CD4-positive, alpha-beta T cell (primary cell): ENCODE measurements at regions not wholly inside any gene's neighbourhood (a gene's known extent, or its start where the extent isn't known, plus 50 kb on each side); places are given as distances from the start of the nearest gene placed in this dataset.

Source experiments
- ATAC-seq: fragments of 200-7000 bp; cut with Tn5 transposase; one replicate; pipeline ENCODE4 v1.10.0; 2022; ENCODE audit warnings: mild to moderate bottlenecking; ENCODE audit not compliant: poor library complexity
- CTCF ChIA-PET: fragments of 350-600 bp; sonication (Branson Sonifier 250); formaldehyde crosslinking; loops from one replicate; lab custom pipeline; 2021; ENCODE audit warnings: antibody characterized with exemption, inconsistent platforms; lab: Charles Lee
- POLR2A ChIA-PET: fragments of 350-600 bp; sonication (Branson Sonifier 250); formaldehyde crosslinking; loops from one replicate; lab custom pipeline; 2021; ENCODE audit warnings: antibody characterized with exemption, inconsistent platforms; lab: Charles Lee
- DNase-seq, 14 experiments: peaks; one replicate each; pipeline ENCODE4 v3.0.0-alpha.2; 2013 to 2020; ENCODE audit warnings: mixed read lengths in 2 of 14
- H3K27ac ChIP-seq, 2 donors: one replicate each; pipeline versions ENCODE4 v1.5.1 to v1.7.0; 2013; ENCODE audit warnings: low read length in 2 of 2, low read depth in 1 of 2, mild to moderate bottlenecking in 1 of 2
- H3K27me3 ChIP-seq, 2 experiments: 1 replicate in 1 of 2; 2 replicates in 1 of 2; pipeline versions ENCODE4 v1.6.1 to v1.7.0; 2013; ENCODE audit warnings: low read length in 2 of 2, control low read depth in 1 of 2, mild to moderate bottlenecking in 1 of 2, moderate library complexity in 1 of 2; ENCODE audit not compliant: insufficient read depth in 2 of 2, control insufficient read depth in 1 of 2
- H3K36me3 ChIP-seq: one replicate; pipeline ENCODE4 v1.6.1; 2013; ENCODE audit warnings: low read length, control low read depth; ENCODE audit not compliant: insufficient read depth
- H3K4me1 ChIP-seq: one replicate; pipeline ENCODE4 v1.6.1; 2013; ENCODE audit warnings: low read length, control low read depth; ENCODE audit not compliant: insufficient read depth
- H3K4me3 ChIP-seq: one replicate; pipeline ENCODE4 v1.5.1; 2013; ENCODE audit warnings: mild to moderate bottlenecking, low read length, moderate library complexity
- H3K9me3 ChIP-seq, 2 experiments: 1 replicate in 1 of 2; 2 replicates in 1 of 2; pipeline versions ENCODE4 v1.6.1 to v1.7.0; 2013; ENCODE audit warnings: low read length in 2 of 2, mild to moderate bottlenecking in 2 of 2, control low read depth in 1 of 2, moderate library complexity in 1 of 2; ENCODE audit not compliant: control insufficient read depth in 1 of 2, insufficient read depth in 1 of 2
- H3K27ac Mint-ChIP-seq: one replicate; pipeline ENCODE4 v1.8.0; 2020; ENCODE audit warnings: mixed read lengths
- H3K27me3 Mint-ChIP-seq: one replicate; pipeline ENCODE4 v1.8.0; 2021; ENCODE audit warnings: mixed read lengths
- H3K36me3 Mint-ChIP-seq: one replicate; pipeline ENCODE4 v1.8.0; 2021; ENCODE audit warnings: low read depth, mixed read lengths
- H3K4me1 Mint-ChIP-seq: one replicate; pipeline ENCODE4 v1.8.0; 2021; ENCODE audit warnings: low read depth, mixed read lengths
- H3K4me3 Mint-ChIP-seq: one replicate; pipeline ENCODE4 v1.8.0; 2020; ENCODE audit warnings: mild to moderate bottlenecking, mixed read lengths
- H3K9me3 Mint-ChIP-seq: one replicate; pipeline ENCODE4 v1.8.0; 2020; ENCODE audit warnings: mixed read lengths
- intact Hi-C, 2 experiments: fragments of 100-400 bp; cut with DNase I in 1 of 2; cut with micrococcal nuclease in 1 of 2; formaldehyde crosslinking; loops; one replicate each; pipeline versions ENCODE4 v1.15.1 to v1.9.0; 2023 to 2025; cut with DNase I, micrococcal nuclease
- TF ChIP-seq, protein P1 (sequence below): fragments of 200-600 bp; IDR thresholded peaks from one replicate; pipeline ENCODE4 v1.8.0; 2022; ENCODE audit warnings: antibody characterized with exemption, mild to moderate bottlenecking

DNA sequence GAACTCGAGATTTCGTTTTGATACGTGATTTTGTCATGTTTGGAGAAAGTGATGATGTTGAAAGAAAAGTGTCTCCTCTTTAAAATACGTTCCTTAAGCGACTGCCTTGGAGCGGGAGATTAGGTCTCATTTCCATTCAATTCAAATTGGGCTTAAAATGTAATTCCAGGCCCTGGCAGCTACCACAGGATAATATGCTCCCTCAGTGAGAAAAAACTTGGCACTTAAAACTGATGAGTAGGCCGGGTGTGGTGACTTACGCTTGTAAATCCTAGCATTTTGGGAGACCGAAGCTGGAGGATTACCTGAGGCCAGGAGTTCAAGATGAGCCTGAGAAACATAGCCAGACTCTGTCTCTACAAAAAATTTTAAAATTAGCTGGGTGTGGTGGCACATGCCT is 146.3 kb upstream of the L3MBTL4 start:
- no peaks in the 10 kb centered on the region for H3K27me3 Mint-ChIP-seq

GRCh38 chr18:6561420-6561861 is 146.7 kb upstream of the L3MBTL4 start:
- intact Hi-C loops, result no loop called here
- no peak overlapping the region for H3K4me3 Mint-ChIP-seq
- no peaks in the 10 kb centered on the region for H3K4me1 Mint-ChIP-seq
- ChIA-PET POLR2A (no interaction called here), CTCF (no interaction called here)
- DNase-seq (no peak), ATAC-seq (no peak)
- Histone ChIP-seq H3K36me3 (no peaks in the 10 kb centered on the region), H3K27ac (no peak overlapping the region), H3K27me3 (no peaks in the 10 kb centered on the region), H3K9me3 (peaks cover 0 to 5% of the 10 kb centered on the region in 2 experiments), H3K4me3 (no peak overlapping the region), H3K4me1 (no peaks in the 10 kb centered on the region)
- peaks cover 2% of the 10 kb centered on the region for H3K9me3 Mint-ChIP-seq
- TF ChIP-seq, protein P1, sequence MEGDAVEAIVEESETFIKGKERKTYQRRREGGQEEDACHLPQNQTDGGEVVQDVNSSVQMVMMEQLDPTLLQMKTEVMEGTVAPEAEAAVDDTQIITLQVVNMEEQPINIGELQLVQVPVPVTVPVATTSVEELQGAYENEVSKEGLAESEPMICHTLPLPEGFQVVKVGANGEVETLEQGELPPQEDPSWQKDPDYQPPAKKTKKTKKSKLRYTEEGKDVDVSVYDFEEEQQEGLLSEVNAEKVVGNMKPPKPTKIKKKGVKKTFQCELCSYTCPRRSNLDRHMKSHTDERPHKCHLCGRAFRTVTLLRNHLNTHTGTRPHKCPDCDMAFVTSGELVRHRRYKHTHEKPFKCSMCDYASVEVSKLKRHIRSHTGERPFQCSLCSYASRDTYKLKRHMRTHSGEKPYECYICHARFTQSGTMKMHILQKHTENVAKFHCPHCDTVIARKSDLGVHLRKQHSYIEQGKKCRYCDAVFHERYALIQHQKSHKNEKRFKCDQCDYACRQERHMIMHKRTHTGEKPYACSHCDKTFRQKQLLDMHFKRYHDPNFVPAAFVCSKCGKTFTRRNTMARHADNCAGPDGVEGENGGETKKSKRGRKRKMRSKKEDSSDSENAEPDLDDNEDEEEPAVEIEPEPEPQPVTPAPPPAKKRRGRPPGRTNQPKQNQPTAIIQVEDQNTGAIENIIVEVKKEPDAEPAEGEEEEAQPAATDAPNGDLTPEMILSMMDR, result no peak
- no peaks in the 10 kb centered on the region for H3K36me3 Mint-ChIP-seq
- no peak overlapping the region for H3K27ac Mint-ChIP-seq
- H3K27me3 Mint-ChIP-seq, result no peaks in the 10 kb centered on the region

More for the DNA sequence above, 146.3 kb upstream of the L3MBTL4 start:
- intact Hi-C loops, result no loop called here
- POLR2A ChIA-PET, result no interaction called here
- no peak for ATAC-seq
- Mint-ChIP-seq H3K9me3 (peaks cover 2% of the 10 kb centered on the region), H3K27ac (no peak overlapping the region), H3K36me3 (no peaks in the 10 kb centered on the region), H3K4me1 (no peaks in the 10 kb centered on the region), H3K4me3 (no peak overlapping the region)
- Histone ChIP-seq H3K36me3 (no peaks in the 10 kb centered on the region), H3K4me3 (no peak overlapping the region), H3K27ac (no peak overlapping the region), H3K27me3 (no peaks in the 10 kb centered on the region), H3K4me1 (no peaks in the 10 kb centered on the region), H3K9me3 (peaks cover 0 to 5% of the 10 kb centered on the region in 2 experiments)
- CTCF ChIA-PET, result no interaction called here
- TF ChIP-seq, protein P1, result no peak
- DNase-seq, result no peak

- ChIA-PET POLR2A (no interaction called here), CTCF (no interaction called here)
- H3K36me3 Mint-ChIP-seq, result no peaks in the 10 kb centered on the region
- H3K4me1 Mint-ChIP-seq, result no peaks in the 10 kb centered on the region
- H3K27me3 Mint-ChIP-seq, result no peaks in the 10 kb centered on the region
- Histone ChIP-seq H3K27me3 (no peaks in the 10 kb centered on the region), H3K4me3 (no peak overlapping the region), H3K4me1 (no peaks in the 10 kb centered on the region), H3K27ac (no peak overlapping the region), H3K36me3 (no peaks in the 10 kb centered on the region), H3K9me3 (peaks cover 0 to 5% of the 10 kb centered on the region in 2 experiments)
- peaks cover 2% of the 10 kb centered on the region for H3K9me3 Mint-ChIP-seq
- H3K27ac Mint-ChIP-seq, result no peak overlapping the region
- intact Hi-C loops, result no loop called here
- H3K4me3 Mint-ChIP-seq, result no peak overlapping the region
- TF ChIP-seq, protein P1, result no peak
- DNase-seq (no peak), ATAC-seq (no peak)
These were observed 147.2 kb upstream of the L3MBTL4 start for GRCh38 chr18:6561862-6562291.
